ENCODE measurements at regions not wholly inside any gene's neighbourhood (a gene's known extent, or its start where the extent isn't known, plus 50 kb on each side); places are given as distances from the start of the nearest gene placed in this dataset.

- TF ChIP-seq EZH2 (IDR thresholded peaks at IDR 0.05; ENCODE audit: insufficient read depth, poor library complexity, severe bottlenecking) (no peak), EZH2phosphoT487 (IDR thresholded peaks at IDR 0.05; ENCODE audit: insufficient read depth, low read depth) (no peak)
These were observed 315.6 kb upstream of the THBS1 start for GRCh38 chr15:39265261-39265660.
